ENCODE measurements at regions not wholly inside any gene's neighbourhood (a gene's known extent, or its start where the extent isn't known, plus 50 kb on each side); places are given as distances from the start of the nearest gene placed in this dataset.

DNA sequence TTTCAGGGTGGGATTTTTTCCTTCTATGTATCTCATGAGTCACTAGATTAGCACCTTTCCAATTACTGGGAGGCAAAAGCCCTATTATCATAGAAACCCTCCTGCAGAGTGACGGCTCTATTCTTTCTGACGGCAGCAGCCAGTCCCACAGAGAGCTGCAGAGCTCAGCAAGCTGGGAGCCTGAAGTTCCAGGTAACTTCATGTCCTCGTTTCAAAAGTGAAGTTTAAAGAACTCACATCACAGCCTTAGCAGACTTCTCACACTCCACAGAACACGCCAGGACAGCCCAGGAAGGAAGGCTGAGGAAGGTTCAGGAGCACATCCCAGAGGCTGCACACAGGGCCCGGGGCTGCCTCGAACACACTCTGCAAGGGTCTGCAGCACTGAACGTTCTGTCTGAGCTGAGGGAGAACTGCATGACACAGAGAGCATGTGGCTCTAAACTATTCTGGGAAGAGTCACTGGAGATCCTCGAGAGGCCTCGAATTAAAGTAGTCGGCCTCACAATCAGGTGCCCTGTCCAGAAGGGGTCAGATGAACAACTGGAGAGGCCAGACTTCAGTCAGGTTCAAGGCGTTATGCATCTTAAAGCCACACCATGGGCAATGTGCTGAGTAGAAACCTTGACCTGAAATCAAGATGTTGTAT, 104.2 kb upstream of the DRD2 start:
- DNase-seq, result no peak

GRCh38 chr11:113578715-113579250, 103.6 kb upstream of the DRD2 start:
- DNase-seq, result no peak

DNA sequence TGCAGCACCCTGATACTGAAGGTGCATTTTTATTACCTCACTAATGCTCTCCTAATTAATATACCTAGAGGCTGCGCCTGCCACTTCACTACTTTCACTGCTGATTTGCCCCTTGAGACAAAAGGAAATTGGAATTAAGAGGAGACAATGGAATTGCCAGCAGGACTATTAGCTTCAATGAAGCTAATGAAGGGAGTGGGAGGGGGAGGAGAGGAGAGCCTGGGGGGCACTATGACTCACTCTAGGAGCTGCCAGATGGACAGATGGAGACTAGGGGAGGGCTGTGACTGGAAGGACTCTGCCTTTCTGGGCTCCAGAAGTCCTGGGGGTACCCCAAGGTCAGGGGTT, 102.8 kb upstream of the DRD2 start:
- no peak for DNase-seq

GRCh38 chr11:113577356-113578032, 102.3 kb upstream of the DRD2 start:
- DNase-seq, result no peak

- DNase-seq, result no peak
Observed at GRCh38 chr11:113574586-113574985, 99.4 kb upstream of the DRD2 start.

DNA sequence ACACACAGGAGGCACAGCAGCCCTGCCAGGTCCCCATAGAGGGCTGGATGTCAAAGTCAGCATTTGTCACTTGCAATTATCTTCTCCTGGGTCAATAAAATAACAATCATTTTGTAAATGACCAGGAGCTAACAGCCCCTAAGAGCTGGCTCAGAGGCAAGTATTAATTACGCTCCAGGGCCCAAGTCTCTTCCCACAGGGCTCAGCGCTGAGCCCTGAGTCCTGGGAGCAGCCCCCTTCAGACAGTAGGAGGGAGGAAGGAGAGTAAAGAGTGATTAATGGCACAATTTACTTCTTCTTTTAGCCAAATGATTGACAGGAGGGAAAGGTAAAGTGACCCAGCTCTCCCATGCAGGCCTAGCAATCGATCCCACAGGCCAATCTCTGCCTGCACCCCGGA, 99.0 kb upstream of the DRD2 start:
- no peak for DNase-seq

GRCh38 chr11:113572136-113572735, 97.0 kb upstream of the DRD2 start:
- no peak for DNase-seq

GRCh38 chr11:113571531-113571930, 96.3 kb upstream of the DRD2 start:
- DNase-seq, result no peak

- DNase-seq, result no peak
Observed at GRCh38 chr11:113570906-113571305, 95.7 kb upstream of the DRD2 start.

- no peak for DNase-seq
Observed at GRCh38 chr11:113569391-113569790, 94.2 kb upstream of the DRD2 start.

- DNase-seq, result no peak
Observed at GRCh38 chr11:113568566-113568965, 93.4 kb upstream of the DRD2 start.

DNA sequence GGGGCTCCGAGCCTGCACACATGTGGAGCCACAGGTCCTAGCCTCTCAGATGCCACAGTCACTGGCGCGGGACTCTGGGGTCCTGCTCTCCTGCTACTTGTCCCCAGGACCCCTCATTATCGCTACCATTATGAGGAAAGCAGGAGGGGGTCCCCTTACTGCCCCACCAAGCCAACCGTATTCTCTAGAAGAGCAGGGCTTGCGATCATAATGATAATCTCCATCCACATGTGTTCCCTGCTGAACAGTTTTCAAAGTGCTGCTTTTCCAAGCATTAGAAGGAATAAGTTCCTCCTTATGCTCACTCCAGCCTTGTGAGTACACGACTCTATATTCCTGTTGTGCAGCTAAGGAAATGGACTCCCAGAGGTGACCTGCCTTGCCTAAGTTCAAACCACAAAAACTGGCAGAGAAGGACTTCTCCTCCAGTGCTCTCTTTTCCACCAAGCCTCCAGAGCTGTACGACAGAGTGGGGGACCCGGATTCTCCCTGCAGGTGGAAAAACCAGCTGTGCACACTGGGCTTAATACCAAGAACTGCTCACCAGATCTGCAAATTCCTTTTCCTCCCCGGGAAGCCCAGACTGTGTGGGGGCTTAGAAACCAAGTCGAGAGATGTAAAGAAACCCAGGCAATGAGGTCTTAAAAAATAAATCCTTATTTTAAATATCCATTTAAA, 92.8 kb upstream of the DRD2 start:
- no peak for DNase-seq

GRCh38 chr11:113567097-113567496, 91.9 kb upstream of the DRD2 start:
- DNase-seq, result no peak

DNA sequence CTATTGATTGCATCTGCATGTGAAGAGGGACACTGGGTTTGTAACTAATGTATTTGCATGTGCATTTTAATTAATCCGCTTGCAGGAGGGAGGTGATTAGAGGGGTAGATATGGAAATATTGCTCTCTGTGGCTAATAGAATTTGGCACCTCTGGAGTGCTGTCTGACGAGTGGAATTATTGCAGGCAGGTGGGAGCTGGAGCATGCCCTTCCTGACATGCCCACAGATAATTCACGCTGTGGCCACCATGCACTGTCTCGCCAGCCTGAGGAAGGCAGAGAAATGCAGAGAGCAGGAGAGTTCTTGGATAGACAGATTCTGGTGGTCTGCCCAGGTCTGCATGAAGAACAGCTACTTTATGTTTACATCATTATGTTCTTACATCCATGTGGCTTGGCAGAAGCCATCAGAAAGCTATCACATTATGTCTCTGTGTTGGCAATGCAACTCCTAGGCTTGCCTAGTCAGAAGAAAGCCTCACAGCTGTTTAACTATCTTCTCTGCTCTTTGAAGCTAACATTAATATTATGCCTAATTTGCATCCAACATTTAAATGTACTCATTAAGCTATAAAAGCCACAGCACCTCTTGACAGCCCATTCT, 89.4 kb upstream of the DRD2 start:
- DNase-seq, result no peak

DNA sequence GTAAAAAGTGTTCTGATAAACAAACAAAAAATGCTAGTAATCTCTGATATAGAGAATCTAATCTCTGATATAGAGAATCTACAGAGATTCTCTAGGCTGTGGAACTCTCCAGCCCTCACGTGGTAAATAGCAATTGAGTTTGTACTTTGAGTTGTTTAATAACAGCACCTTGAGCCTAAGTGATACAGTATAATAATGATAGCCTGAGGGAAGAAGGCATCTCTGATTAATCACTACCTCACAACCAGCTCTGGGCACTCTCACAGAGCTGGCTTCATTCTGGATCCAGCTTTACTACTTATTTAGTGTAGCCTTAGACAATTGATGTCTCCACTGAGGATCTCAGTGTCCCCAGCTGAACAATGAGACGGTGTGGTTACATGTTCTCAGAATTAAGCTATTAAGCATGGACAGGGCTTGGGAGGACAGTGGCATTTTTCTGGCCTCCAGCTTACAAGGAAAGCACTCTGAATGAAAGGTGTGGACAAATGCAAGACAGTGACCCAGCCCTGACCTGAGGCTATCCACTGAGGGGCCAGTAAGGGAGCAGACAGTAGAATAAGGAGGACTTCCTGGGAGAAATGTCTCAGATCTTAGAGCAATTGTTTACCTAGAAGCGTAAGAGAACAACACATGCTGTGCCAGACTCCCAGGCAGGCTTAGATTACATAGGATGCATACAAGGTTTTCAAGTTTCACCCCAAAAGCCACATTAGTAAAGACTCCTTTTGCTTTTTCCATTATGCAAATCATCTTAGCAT, 88.7 kb upstream of the DRD2 start:
- DNase-seq, result no peak

- no peak for DNase-seq
Observed at GRCh38 chr11:113562981-113563461, 87.8 kb upstream of the DRD2 start.

DNA sequence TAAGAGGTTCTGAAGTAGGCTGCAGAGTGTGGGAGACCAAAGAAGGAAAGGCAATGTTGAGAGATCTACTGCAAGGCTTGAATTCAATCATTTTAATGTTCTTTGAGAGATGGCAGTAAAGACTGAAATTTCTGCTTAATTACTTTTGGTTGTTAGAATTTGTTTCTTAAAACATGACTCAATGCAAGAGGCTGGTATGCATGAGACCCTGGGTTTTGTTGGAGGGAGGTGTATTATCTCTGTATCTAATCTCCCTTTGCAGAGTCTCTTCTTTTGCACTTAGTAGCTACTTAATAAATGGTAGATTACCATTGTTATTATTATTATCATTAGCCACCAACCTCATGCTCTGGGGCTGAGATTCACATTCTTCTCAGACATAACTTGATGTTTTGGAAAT, 87.4 kb upstream of the DRD2 start:
- DNase-seq, result no peak

GRCh38 chr11:113557926-113558325, 82.7 kb upstream of the DRD2 start:
- no peak for DNase-seq

- no peak for DNase-seq
Observed at GRCh38 chr11:113556036-113556435, 80.8 kb upstream of the DRD2 start.

GRCh38 chr11:113555071-113555619, 79.9 kb upstream of the DRD2 start:
- no peak for DNase-seq

DNA sequence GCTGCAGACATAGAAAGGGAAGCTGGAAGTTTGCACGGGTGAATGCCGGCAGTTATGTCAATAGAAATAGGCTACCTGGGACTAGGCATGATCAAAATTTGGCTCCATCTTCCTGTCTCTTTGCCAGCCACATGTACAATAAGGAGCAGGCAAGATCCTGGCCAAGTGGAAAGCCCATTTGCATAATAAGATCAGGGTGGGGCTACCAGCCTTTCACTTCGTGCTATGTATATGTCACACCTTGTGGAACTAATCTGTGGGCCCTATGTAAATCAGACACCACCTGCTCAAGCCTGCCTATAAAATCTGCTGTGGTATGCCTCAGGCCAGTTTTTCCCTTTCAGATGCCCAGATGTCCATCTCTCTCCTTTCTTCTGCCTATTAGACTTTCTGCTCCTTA, 79.3 kb upstream of the DRD2 start:
- no peak for DNase-seq

DNA sequence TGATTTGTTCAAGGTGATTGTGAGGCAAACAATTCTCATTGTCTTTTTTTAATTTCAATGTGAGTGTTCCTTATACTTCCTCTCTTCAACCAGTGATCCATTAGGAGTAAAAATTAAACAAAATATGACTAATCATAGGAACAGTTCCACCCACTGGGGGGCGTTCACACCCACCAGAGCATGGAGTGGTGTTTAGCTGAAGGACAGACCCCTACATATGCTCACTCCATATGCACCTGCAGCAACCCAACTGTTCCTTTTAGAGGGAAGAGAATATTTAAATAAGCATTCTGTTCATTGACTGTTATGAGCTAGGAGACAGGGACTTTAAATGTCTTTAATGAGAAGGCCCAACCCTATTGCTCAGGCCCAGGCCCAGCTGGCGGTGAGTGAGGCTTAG, 78.7 kb upstream of the DRD2 start:
- DNase-seq, result no peak
